ENCODE measurements at regions not wholly inside any gene's neighbourhood (a gene's known extent, or its start where the extent isn't known, plus 50 kb on each side); places are given as distances from the start of the nearest gene placed in this dataset.

- Histone ChIP-seq H3K9me2 (replicated peaks; ENCODE audit: insufficient read depth, low read length) (no peaks in the 10 kb centered on the region), H3K4me2 (ENCODE audit: low read depth, low read length, poor library complexity, severe bottlenecking) (no peak overlapping the region), H3K27ac (ENCODE audit: low read depth, low read length) (no peak overlapping the region), H3K27me3 (ENCODE audit: low read length) (no peaks in the 10 kb centered on the region), H3K4me3 (ENCODE audit: insufficient read depth, low read length, poor library complexity, severe bottlenecking) (no peak overlapping the region), H4K20me1 (ENCODE audit: low read depth, low read length) (no peaks in the 10 kb centered on the region), H3K79me2 (ENCODE audit: insufficient read depth, low read length) (no peaks in the 10 kb centered on the region), H3K9me3 (ENCODE audit: insufficient read depth, low read length) (no peaks in the 10 kb centered on the region), H2AFZ (ENCODE audit: low read depth, low read length, severe bottlenecking) (no peak overlapping the region), H3K9ac (ENCODE audit: low read length) (no peak overlapping the region), H3K36me3 (ENCODE audit: low read length) (no peaks in the 10 kb centered on the region), H3F3A (ENCODE audit: insufficient read depth) (no peaks in the 10 kb centered on the region)
- TF ChIP-seq EZH2phosphoT487 (conservative IDR thresholded peaks at IDR 0.05; ENCODE audit: low read length) (no peak), CTCF (IDR thresholded peaks at IDR 0.05; ENCODE audit: insufficient read depth, low read length, poor library complexity, severe bottlenecking) (no peak)
These were observed 303.7 kb downstream of the KCNN2 start for GRCh38 chr5:114665551-114665950.

DNA sequence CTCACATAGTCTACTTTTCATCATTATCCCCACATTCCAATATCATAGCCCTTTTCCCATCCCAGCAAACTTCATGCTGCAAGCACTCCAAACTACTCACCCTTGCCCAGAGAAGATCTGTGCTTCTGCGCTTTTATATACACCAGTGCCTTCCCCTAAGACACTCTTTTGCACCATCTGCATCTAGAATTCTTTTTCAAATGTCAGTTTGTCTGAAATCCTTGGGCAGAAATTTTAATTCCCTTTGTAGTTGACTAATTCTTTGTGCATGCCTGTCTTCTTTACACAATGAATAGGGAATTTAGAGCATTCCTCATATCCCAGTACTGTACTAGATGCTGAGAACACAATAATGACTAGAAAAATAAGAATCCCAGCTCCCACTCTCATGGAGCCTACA lies 298.9 kb downstream of the KCNN2 start:
- Histone ChIP-seq H3K4me2 (ENCODE audit: low read depth, low read length, poor library complexity, severe bottlenecking) (no peak overlapping the region), H3K9ac (ENCODE audit: low read length) (no peak overlapping the region), H2AFZ (ENCODE audit: low read depth, low read length, severe bottlenecking) (no peak overlapping the region), H3K4me3 (ENCODE audit: insufficient read depth, low read length, poor library complexity, severe bottlenecking) (no peak overlapping the region), H3K36me3 (ENCODE audit: low read length) (no peaks in the 10 kb centered on the region), H3F3A (ENCODE audit: insufficient read depth) (no peaks in the 10 kb centered on the region), H4K20me1 (ENCODE audit: low read depth, low read length) (no peaks in the 10 kb centered on the region), H3K9me2 (replicated peaks; ENCODE audit: insufficient read depth, low read length) (no peaks in the 10 kb centered on the region), H3K27ac (ENCODE audit: low read depth, low read length) (no peak overlapping the region), H3K9me3 (ENCODE audit: insufficient read depth, low read length) (no peaks in the 10 kb centered on the region), H3K27me3 (ENCODE audit: low read length) (no peaks in the 10 kb centered on the region), H3K79me2 (ENCODE audit: insufficient read depth, low read length) (no peaks in the 10 kb centered on the region)
- no peak for TF ChIP-seq CTCF (IDR thresholded peaks at IDR 0.05; ENCODE audit: insufficient read depth, low read length, poor library complexity, severe bottlenecking)
- TF ChIP-seq EZH2phosphoT487 (conservative IDR thresholded peaks at IDR 0.05; ENCODE audit: low read length), result no peak

DNA sequence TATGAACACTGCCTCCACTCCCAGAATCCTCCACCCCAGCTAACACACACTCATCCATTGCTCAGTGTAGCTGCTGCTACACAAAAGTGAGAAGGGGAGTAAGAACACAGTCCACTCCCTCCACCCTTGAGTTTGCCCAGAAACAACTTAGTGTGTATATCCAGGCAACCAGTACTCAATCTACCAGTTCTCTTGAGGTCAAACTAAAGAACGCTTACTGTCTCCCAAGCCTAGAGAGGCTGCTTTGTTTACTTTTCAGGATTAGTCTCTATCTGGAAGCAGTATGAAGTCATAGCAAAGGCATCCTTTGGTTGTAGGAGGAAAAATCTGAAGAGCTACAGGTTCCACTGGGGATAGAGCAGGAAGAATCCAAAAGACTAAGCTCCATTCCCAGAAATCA lies 296.3 kb downstream of the KCNN2 start:
- H3K4me3 ChIP-seq (ENCODE audit: insufficient read depth, low read length, poor library complexity, severe bottlenecking), result no peak overlapping the region

More for the DNA sequence above, 296.3 kb downstream of the KCNN2 start:
- Histone ChIP-seq H4K20me1 (ENCODE audit: low read depth, low read length) (no peaks in the 10 kb centered on the region), H2AFZ (ENCODE audit: low read depth, low read length, severe bottlenecking) (no peak overlapping the region), H3K36me3 (ENCODE audit: low read length) (no peaks in the 10 kb centered on the region), H3K79me2 (ENCODE audit: insufficient read depth, low read length) (no peaks in the 10 kb centered on the region), H3K27me3 (ENCODE audit: low read length) (no peaks in the 10 kb centered on the region), H3K9ac (ENCODE audit: low read length) (no peak overlapping the region), H3F3A (ENCODE audit: insufficient read depth) (no peaks in the 10 kb centered on the region), H3K4me2 (ENCODE audit: low read depth, low read length, poor library complexity, severe bottlenecking) (no peak overlapping the region), H3K9me3 (ENCODE audit: insufficient read depth, low read length) (no peaks in the 10 kb centered on the region), H3K27ac (ENCODE audit: low read depth, low read length) (no peak overlapping the region), H3K9me2 (replicated peaks; ENCODE audit: insufficient read depth, low read length) (no peaks in the 10 kb centered on the region)
- TF ChIP-seq EZH2phosphoT487 (conservative IDR thresholded peaks at IDR 0.05; ENCODE audit: low read length), result no peak
- TF ChIP-seq CTCF (IDR thresholded peaks at IDR 0.05; ENCODE audit: insufficient read depth, low read length, poor library complexity, severe bottlenecking), result no peak

Measured in SU-DHL-6 (cell line).